Colon (tissue), 2 donors: ENCODE measurements at regions not wholly inside any gene's neighbourhood (a gene's known extent, or its start where the extent isn't known, plus 50 kb on each side); places are given as distances from the start of the nearest gene placed in this dataset.

Experiments
- FAIRE-seq: peaks from 2 replicates; lab custom pipeline; 2012; peaks lifted over from hg19 to GRCh38; lab: Jason Lieb, UNC
- donor health status: control.
- donor health status: control.

- FAIRE-seq, result no peak
These were observed 239.2 kb upstream of the MIR17HG start for GRCh38 chr13:91108315-91108714.

GRCh38 chr13:91111476-91112200 lies 235.8 kb upstream of the MIR17HG start:
- no peak for FAIRE-seq

- FAIRE-seq, result no peak
These were observed 235.1 kb upstream of the MIR17HG start for GRCh38 chr13:91112201-91112923.

- FAIRE-seq, result no peak
These were observed 234.6 kb upstream of the MIR17HG start for GRCh38 chr13:91112924-91113277.

- FAIRE-seq, result no peak
These were observed 231.7 kb upstream of the MIR17HG start for GRCh38 chr13:91115776-91116175.

- FAIRE-seq, result no peak
These were observed 230.1 kb upstream of the MIR17HG start for GRCh38 chr13:91117351-91117750.

GRCh38 chr13:91119643-91120042 lies 227.8 kb upstream of the MIR17HG start:
- FAIRE-seq, result no peak

- no peak for FAIRE-seq
These were observed 224.7 kb upstream of the MIR17HG start for GRCh38 chr13:91122766-91123165.

GRCh38 chr13:91123456-91124127 lies 223.9 kb upstream of the MIR17HG start:
- FAIRE-seq, result no peak

- FAIRE-seq, result no peak
These were observed 220.7 kb upstream of the MIR17HG start for GRCh38 chr13:91126806-91127205.

- FAIRE-seq, result no peak
These were observed 219.5 kb upstream of the MIR17HG start for GRCh38 chr13:91127995-91128394.

- FAIRE-seq, result no peak
These were observed 215.1 kb upstream of the MIR17HG start for GRCh38 chr13:91132381-91132780.

- FAIRE-seq, result no peak
These were observed 214.7 kb upstream of the MIR17HG start for GRCh38 chr13:91132786-91133185.

GRCh38 chr13:91133941-91134802 lies 213.3 kb upstream of the MIR17HG start:
- FAIRE-seq, result peak; percentile 5

GRCh38 chr13:91134803-91135184 lies 212.7 kb upstream of the MIR17HG start:
- FAIRE-seq, result no peak

GRCh38 chr13:91135376-91135775 lies 212.1 kb upstream of the MIR17HG start:
- FAIRE-seq, result no peak

- no peak for FAIRE-seq
These were observed 211.5 kb upstream of the MIR17HG start for GRCh38 chr13:91135968-91136367.

GRCh38 chr13:91136806-91137205 lies 210.7 kb upstream of the MIR17HG start:
- no peak for FAIRE-seq

GRCh38 chr13:91139232-91139631 lies 208.3 kb upstream of the MIR17HG start:
- FAIRE-seq, result no peak

- no peak for FAIRE-seq
These were observed 205.9 kb upstream of the MIR17HG start for GRCh38 chr13:91141543-91142061.

- FAIRE-seq, result no peak
These were observed 204.9 kb upstream of the MIR17HG start for GRCh38 chr13:91142572-91142971.

- no peak for FAIRE-seq
These were observed 203.4 kb upstream of the MIR17HG start for GRCh38 chr13:91144054-91144453.
